ENCODE measurements at regions not wholly inside any gene's neighbourhood (a gene's known extent, or its start where the extent isn't known, plus 50 kb on each side); places are given as distances from the start of the nearest gene placed in this dataset.

- TF ChIP-seq CGGBP1 (CRISPR knock-in tag; IDR thresholded peaks at IDR 0.05) (no peak), CAMTA2 (CRISPR knock-in tag; conservative IDR thresholded peaks at IDR 0.05) (no peak), CHAMP1 (IDR thresholded peaks at IDR 0.05) (no peak), TAF15 (IDR thresholded peaks at IDR 0.05; ENCODE audit: low read depth, low read length) (no peak), STAT5B (CRISPR knock-in tag; IDR thresholded peaks at IDR 0.05) (no peak)
Observed at GRCh38 chr15:35304389-35304788, 219.3 kb upstream of the NANOGP8 start (continued).

DNA sequence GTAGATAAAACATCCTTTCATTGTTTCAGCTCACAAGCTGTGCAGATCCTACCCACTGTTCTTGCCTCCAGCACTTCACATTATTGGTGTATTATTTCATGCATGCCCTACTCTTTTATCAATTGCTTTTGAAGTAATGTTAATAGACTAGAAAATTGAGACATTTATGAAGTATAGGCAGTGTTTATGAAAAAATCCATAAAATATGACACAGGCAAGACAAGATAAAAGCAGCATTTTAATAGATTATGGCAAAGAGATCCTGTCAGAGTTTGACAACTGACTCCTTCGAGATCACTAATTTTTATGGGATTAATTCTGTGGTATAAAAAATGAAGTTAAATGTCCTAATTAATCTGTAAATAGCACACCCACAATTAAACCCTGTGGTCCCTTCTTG is 217.2 kb upstream of the NANOGP8 start:
- intact Hi-C loops (cut with micrococcal nuclease) = no loop called here
- no peak overlapping the region for H3K4me3 ChIP-seq
- ATAC-seq (no peak), DNase-seq (ENCODE audit: extremely low read depth in 1 of 4, low spot score in 3 of 4) (no peak), FAIRE-seq (no peak)
- no peaks in the 10 kb centered on the region for H3K9me3 ChIP-seq (replicated peaks; ENCODE audit: control insufficient read depth, insufficient read depth, low read depth, low read length)
- no peaks in the 10 kb centered on the region for H3K27me3 ChIP-seq (ENCODE audit: control insufficient read depth in 2 of 2, insufficient read depth in 2 of 2, low read length in 2 of 2)
- ChIA-PET POLR2A (no interaction called here), CTCF (ENCODE audit: low intra/inter-chr PET ratio) (no interaction called here)
- no peak overlapping the region for H3K9ac ChIP-seq (ENCODE audit: insufficient read depth in 1 of 2, low read depth in 2 of 2, low read length in 2 of 2)
- H3K4me1 ChIP-seq (replicated peaks in 1 of 2; ENCODE audit: control insufficient read depth in 2 of 2, insufficient read depth in 2 of 2, low read length in 2 of 2) = peaks cover 0 to 19% of the 10 kb centered on the region in 2 experiments; a peak in 3 of 5 replicates
- H3K79me2 ChIP-seq (ENCODE audit: control insufficient read depth, insufficient read depth, low read length) = no peaks in the 10 kb centered on the region
- WGBS (ENCODE audit: insufficient coverage, low coverage, missing lambda C conversion rate) = 0% methylated on average over 1 of the region's 1 CpG
- no TSS peak for BruUV-seq (replicated peaks)
- no peak overlapping the region for H3K27ac ChIP-seq (ENCODE audit: extremely low read depth, low read depth, low read length)
- in situ Hi-C loops (cut with MboI) = no loop called here
- H4K20me1 ChIP-seq (replicated peaks; ENCODE audit: control insufficient read depth, insufficient read depth, low read length) = no peaks in the 10 kb centered on the region
- H3K36me3 ChIP-seq (ENCODE audit: control insufficient read depth, insufficient read depth, low read length) = no peaks in the 10 kb centered on the region
- H3K9me1 ChIP-seq (ENCODE audit: control insufficient read depth, insufficient read depth, low read length) = no peaks in the 10 kb centered on the region
- no peak overlapping the region for H3K4me2 ChIP-seq (ENCODE audit: insufficient read depth, low read length)
- no peak for TF ChIP-seq ZNF232 (CRISPR knock-in tag; IDR thresholded peaks at IDR 0.05)
- TF ChIP-seq ATF2 (CRISPR knock-in tag; IDR thresholded peaks at IDR 0.05) = no peak
- no peak for TF ChIP-seq ZBTB9 (CRISPR knock-in tag; IDR thresholded peaks at IDR 0.05)
- TF ChIP-seq CTCFL (IDR thresholded peaks at IDR 0.05; ENCODE audit: borderline replicate concordance, insufficient read depth, low read depth, low read length, poor library complexity, severe bottlenecking) = no peak
- TF ChIP-seq CEBPG (CRISPR knock-in tag; IDR thresholded peaks at IDR 0.05) = no peak
- no peak for TF ChIP-seq CEBPG (tag; conservative IDR thresholded peaks at IDR 0.05 in 1 of 2, IDR thresholded peaks at IDR 0.05 in 1 of 2)
- H2AFZ ChIP-seq (ENCODE audit: low read depth, low read length) = no peak overlapping the region
